Loucy (cell line): ENCODE measurements at regions not wholly inside any gene's neighbourhood (a gene's known extent, or its start where the extent isn't known, plus 50 kb on each side); places are given as distances from the start of the nearest gene placed in this dataset.

ENCODE experiments used
- H2AFZ ChIP-seq: fragments of 200-600 bp; sonication (generic); 2 replicates; pipeline ENCODE4 v1.6.0; 2016; ENCODE audit warnings: antibody characterized with exemption, mild to moderate bottlenecking, low read length, moderate library complexity
- H3F3A ChIP-seq: fragments of 200-600 bp; 2 replicates; pipeline ENCODE4 v1.6.0; 2016; ENCODE audit warnings: antibody characterized with exemption, low read depth, mild to moderate bottlenecking
- H3K27me3 ChIP-seq: fragments of 200-600 bp; sonication (generic); 2 replicates; pipeline ENCODE4 v1.6.1; 2014; ENCODE audit warnings: low read length, mild to moderate bottlenecking; ENCODE audit not compliant: insufficient read depth, poor library complexity, severe bottlenecking
- H3K36me3 ChIP-seq: fragments of 200-600 bp; sonication (generic); 2 replicates; pipeline ENCODE4 v1.6.1; 2016; ENCODE audit warnings: low read length; ENCODE audit not compliant: insufficient read depth
- H3K4me1 ChIP-seq: fragments of 200-600 bp; sonication (generic); 2 replicates; pipeline ENCODE4 v1.5.1; 2014; ENCODE audit warnings: low read length, mild to moderate bottlenecking; ENCODE audit not compliant: insufficient read depth, poor library complexity, severe bottlenecking
- H3K4me2 ChIP-seq: fragments of 200-600 bp; sonication (generic); 2 replicates; pipeline ENCODE4 v1.6.0; 2014; ENCODE audit warnings: antibody characterized with exemption, low read length, low read depth, mild to moderate bottlenecking; ENCODE audit not compliant: poor library complexity, severe bottlenecking
- H3K4me3 ChIP-seq: fragments of 200-600 bp; sonication (generic); 2 replicates; pipeline ENCODE4 v1.5.1; 2014; ENCODE audit warnings: low read length, mild to moderate bottlenecking, mixed read lengths; ENCODE audit not compliant: poor library complexity, severe bottlenecking
- H3K79me2 ChIP-seq: fragments of 200-600 bp; sonication (generic); 2 replicates; pipeline ENCODE4 v1.6.1; 2014; ENCODE audit warnings: low read length; ENCODE audit not compliant: insufficient read depth
- H3K9ac ChIP-seq: fragments of 200-600 bp; sonication (generic); 2 replicates; pipeline ENCODE4 v1.6.0; 2014; ENCODE audit warnings: mild to moderate bottlenecking, low read depth, low read length, moderate library complexity; ENCODE audit not compliant: poor library complexity, severe bottlenecking
- H3K9me2 ChIP-seq: fragments of 200-600 bp; sonication (generic); replicated peaks from 2 replicates; pipeline ENCODE4 v1.6.1; 2016; ENCODE audit warnings: low read depth, low read length, mixed read lengths
- H3K9me3 ChIP-seq: fragments of 200-600 bp; sonication (generic); 2 replicates; pipeline ENCODE4 v1.6.1; 2014; ENCODE audit warnings: mild to moderate bottlenecking, antibody characterized with exemption, low read length, low read depth; ENCODE audit not compliant: insufficient read depth
- H4K20me1 ChIP-seq: fragments of 200-600 bp; sonication (generic); 2 replicates; pipeline ENCODE4 v1.6.0; 2014; ENCODE audit warnings: antibody characterized with exemption, low read length, mild to moderate bottlenecking; ENCODE audit not compliant: insufficient read depth, poor library complexity, severe bottlenecking
- EZH2phosphoT487 ChIP-seq: fragments of 200-600 bp; IDR thresholded peaks from 2 replicates; pipeline ENCODE4 v1.6.1; 2018; ENCODE audit warnings: antibody characterized with exemption, mild to moderate bottlenecking, moderate library complexity, borderline replicate concordance
- TF ChIP-seq, protein P1 (sequence below): fragments of 200-600 bp; sonication (generic); conservative IDR thresholded peaks from 2 replicates; pipeline ENCODE4 v1.5.1; 2014; ENCODE audit warnings: mild to moderate bottlenecking, antibody characterized with exemption, low read length

GRCh38 chr16:62642677-62643076 lies 606.4 kb upstream of the CDH8 start:
- Histone ChIP-seq H2AFZ (no peak overlapping the region), H4K20me1 (no peaks in the 10 kb centered on the region), H3K9me2 (no peaks in the 10 kb centered on the region), H3K4me3 (no peak overlapping the region), H3F3A (no peaks in the 10 kb centered on the region), H3K4me1 (no peaks in the 10 kb centered on the region), H3K9me3 (peaks cover 9% of the 10 kb centered on the region; the same call in 1 of the 2 replicates), H3K36me3 (no peaks in the 10 kb centered on the region), H3K79me2 (no peaks in the 10 kb centered on the region), H3K4me2 (no peak overlapping the region), H3K27me3 (no peaks in the 10 kb centered on the region), H3K9ac (no peak overlapping the region)
- TF ChIP-seq, protein P1, sequence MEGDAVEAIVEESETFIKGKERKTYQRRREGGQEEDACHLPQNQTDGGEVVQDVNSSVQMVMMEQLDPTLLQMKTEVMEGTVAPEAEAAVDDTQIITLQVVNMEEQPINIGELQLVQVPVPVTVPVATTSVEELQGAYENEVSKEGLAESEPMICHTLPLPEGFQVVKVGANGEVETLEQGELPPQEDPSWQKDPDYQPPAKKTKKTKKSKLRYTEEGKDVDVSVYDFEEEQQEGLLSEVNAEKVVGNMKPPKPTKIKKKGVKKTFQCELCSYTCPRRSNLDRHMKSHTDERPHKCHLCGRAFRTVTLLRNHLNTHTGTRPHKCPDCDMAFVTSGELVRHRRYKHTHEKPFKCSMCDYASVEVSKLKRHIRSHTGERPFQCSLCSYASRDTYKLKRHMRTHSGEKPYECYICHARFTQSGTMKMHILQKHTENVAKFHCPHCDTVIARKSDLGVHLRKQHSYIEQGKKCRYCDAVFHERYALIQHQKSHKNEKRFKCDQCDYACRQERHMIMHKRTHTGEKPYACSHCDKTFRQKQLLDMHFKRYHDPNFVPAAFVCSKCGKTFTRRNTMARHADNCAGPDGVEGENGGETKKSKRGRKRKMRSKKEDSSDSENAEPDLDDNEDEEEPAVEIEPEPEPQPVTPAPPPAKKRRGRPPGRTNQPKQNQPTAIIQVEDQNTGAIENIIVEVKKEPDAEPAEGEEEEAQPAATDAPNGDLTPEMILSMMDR: no peak
- TF ChIP-seq EZH2phosphoT487: no peak

DNA sequence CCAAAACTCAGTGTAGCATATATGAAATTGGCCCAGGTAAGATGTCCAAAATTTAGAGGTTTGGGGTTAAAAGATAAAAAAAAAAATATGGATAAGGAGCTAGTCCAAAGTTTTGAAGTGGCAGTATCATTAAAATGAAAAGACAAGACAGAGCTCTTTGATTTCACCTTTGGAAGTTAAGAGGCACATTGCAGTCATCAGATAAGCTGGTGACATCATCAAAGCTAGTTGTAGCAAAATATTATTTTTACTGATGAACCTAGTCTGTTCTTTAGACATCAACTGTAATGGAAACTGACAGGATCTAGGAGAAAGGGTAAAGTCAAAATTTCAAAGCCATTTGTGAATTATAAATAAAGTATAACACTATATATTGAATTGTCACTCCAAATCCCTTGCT lies 603.7 kb upstream of the CDH8 start:
- no peaks in the 10 kb centered on the region for H3K9me2 ChIP-seq
- H3K9me3 ChIP-seq: no peaks in the 10 kb centered on the region; the same call in 1 of the 2 replicates

GRCh38 chr16:62638964-62639870 lies 603.0 kb upstream of the CDH8 start:
- no peaks in the 10 kb centered on the region for H3K79me2 ChIP-seq
- no peaks in the 10 kb centered on the region for H3K9me2 ChIP-seq
- no peak overlapping the region for H3K9ac ChIP-seq
- H2AFZ ChIP-seq: no peak overlapping the region
- no peak overlapping the region for H3K4me3 ChIP-seq
- no peaks in the 10 kb centered on the region; the same call in 1 of the 2 replicates for H3K9me3 ChIP-seq
- no peaks in the 10 kb centered on the region for H3K36me3 ChIP-seq
- H4K20me1 ChIP-seq: no peaks in the 10 kb centered on the region
- no peaks in the 10 kb centered on the region for H3F3A ChIP-seq
- H3K4me1 ChIP-seq: no peaks in the 10 kb centered on the region
- TF ChIP-seq, protein P1: no peak
- no peak for TF ChIP-seq EZH2phosphoT487
- no peak overlapping the region for H3K4me2 ChIP-seq
- no peaks in the 10 kb centered on the region for H3K27me3 ChIP-seq

More for the DNA sequence above, 603.7 kb upstream of the CDH8 start:
- H3K36me3 ChIP-seq: no peaks in the 10 kb centered on the region
- H4K20me1 ChIP-seq: no peaks in the 10 kb centered on the region
- H3K9ac ChIP-seq: no peak overlapping the region
- H2AFZ ChIP-seq: no peak overlapping the region
- H3K4me1 ChIP-seq: no peaks in the 10 kb centered on the region
- H3K4me3 ChIP-seq: no peak overlapping the region
- H3K27me3 ChIP-seq: no peaks in the 10 kb centered on the region
- no peak overlapping the region for H3K4me2 ChIP-seq
- TF ChIP-seq, protein P1: no peak
- no peak for TF ChIP-seq EZH2phosphoT487
- H3K79me2 ChIP-seq: no peaks in the 10 kb centered on the region
- no peaks in the 10 kb centered on the region for H3F3A ChIP-seq
